Activated T-cell treated with anti-CD3 and anti-CD28 coated beads, Interleukin-2, amount 50 U/mL, for 48 hours (primary cell): ENCODE measurements at regions not wholly inside any gene's neighbourhood (a gene's known extent, or its start where the extent isn't known, plus 50 kb on each side); places are given as distances from the start of the nearest gene placed in this dataset.

ENCODE experiments used
- DNase-seq, 2 experiments: peaks; one replicate each; pipeline ENCODE4 v3.0.0-alpha.2; 2020

GRCh38 chr1:244352156-244352830 lies 99.4 kb downstream of the ADSS2 start:
- DNase-seq: no peak

- peak; percentile 49 to 62 for DNase-seq
Observed at GRCh38 chr1:244353551-244354091, 98.1 kb downstream of the ADSS2 start.

GRCh38 chr1:244354810-244355278 lies 96.9 kb downstream of the ADSS2 start:
- DNase-seq: no peak

GRCh38 chr1:244356376-244356775 lies 95.3 kb downstream of the ADSS2 start:
- DNase-seq: no peak
